ENCODE measurements at regions not wholly inside any gene's neighbourhood (a gene's known extent, or its start where the extent isn't known, plus 50 kb on each side); places are given as distances from the start of the nearest gene placed in this dataset.

DNA sequence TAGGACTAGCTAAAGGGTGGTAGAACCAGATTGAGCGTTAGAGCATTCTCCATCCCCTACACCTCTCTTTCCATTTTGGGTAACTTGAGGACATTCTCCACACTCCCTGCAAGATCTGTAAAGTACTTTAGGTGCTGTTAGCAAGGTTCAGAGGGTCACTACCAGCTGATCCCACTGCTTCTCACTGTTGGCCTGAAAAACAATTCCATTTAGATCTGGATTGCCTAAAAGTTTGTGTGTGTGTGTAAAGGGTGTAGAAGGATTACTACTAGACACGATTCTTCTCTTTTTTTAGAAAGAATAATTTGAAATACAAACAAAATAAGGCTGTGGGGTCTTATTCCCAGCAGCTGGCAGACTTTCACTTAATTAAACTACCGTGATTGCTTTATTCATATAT is 95.1 kb upstream of the TMEM178A start:
- no peaks in the 10 kb centered on the region for H3K36me3 Mint-ChIP-seq (ENCODE audit: insufficient read depth, unreplicated experiment)
- no peak overlapping the region for H3K4me3 Mint-ChIP-seq (ENCODE audit: low read depth, unreplicated experiment)
- DNase-seq: no peak
- no peaks in the 10 kb centered on the region for H3K27me3 Mint-ChIP-seq (ENCODE audit: unreplicated experiment)
- intact Hi-C loops (cut with micrococcal nuclease; ENCODE audit: unreplicated experiment): no loop called here
- no peaks in the 10 kb centered on the region for H3K9me3 Mint-ChIP-seq (ENCODE audit: low read depth, unreplicated experiment)
- BruUV-seq (replicated peaks): no TSS peak
- CTCF ChIA-PET: no interaction called here
- TF ChIP-seq, protein P1, sequence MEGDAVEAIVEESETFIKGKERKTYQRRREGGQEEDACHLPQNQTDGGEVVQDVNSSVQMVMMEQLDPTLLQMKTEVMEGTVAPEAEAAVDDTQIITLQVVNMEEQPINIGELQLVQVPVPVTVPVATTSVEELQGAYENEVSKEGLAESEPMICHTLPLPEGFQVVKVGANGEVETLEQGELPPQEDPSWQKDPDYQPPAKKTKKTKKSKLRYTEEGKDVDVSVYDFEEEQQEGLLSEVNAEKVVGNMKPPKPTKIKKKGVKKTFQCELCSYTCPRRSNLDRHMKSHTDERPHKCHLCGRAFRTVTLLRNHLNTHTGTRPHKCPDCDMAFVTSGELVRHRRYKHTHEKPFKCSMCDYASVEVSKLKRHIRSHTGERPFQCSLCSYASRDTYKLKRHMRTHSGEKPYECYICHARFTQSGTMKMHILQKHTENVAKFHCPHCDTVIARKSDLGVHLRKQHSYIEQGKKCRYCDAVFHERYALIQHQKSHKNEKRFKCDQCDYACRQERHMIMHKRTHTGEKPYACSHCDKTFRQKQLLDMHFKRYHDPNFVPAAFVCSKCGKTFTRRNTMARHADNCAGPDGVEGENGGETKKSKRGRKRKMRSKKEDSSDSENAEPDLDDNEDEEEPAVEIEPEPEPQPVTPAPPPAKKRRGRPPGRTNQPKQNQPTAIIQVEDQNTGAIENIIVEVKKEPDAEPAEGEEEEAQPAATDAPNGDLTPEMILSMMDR (IDR thresholded peaks at IDR 0.05; ENCODE audit: unreplicated experiment): no peak
- peaks cover 31% of the 10 kb centered on the region for H3K4me1 Mint-ChIP-seq (ENCODE audit: low read depth, unreplicated experiment)
- no peak overlapping the region for H3K27ac Mint-ChIP-seq (ENCODE audit: unreplicated experiment)

DNA sequence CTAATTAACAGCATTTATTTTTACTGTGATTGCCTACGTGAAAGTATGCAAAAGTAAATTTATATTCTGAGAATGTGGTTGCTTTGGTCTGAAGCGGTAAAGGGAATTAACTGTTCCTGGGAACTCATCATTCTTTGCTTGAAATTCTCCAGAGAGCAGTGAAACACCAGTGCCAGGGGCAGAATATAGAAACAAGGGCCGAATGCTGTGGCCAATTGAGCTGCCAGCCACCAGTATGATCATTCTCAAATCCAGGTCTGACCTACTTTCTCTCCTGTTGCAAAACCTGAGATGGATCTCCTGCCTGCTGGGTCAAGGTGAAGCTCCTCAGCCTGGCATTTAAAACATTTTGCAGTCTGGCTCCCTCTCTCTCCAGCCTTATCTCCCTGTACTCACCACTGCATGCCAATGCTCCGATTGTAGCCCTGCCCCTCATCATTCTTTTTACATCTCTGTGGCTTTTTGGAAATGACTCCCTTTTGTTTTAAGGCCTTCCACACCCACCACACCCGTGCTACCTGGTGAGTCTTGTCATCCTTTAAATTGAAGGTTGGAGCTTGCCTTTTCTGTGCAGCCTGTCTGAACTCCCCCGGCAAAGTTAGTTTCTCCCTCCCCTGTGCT is 94.5 kb upstream of the TMEM178A start:
- no peak for DNase-seq
- Mint-ChIP-seq H3K27ac (ENCODE audit: unreplicated experiment) (no peak overlapping the region), H3K27me3 (ENCODE audit: unreplicated experiment) (no peaks in the 10 kb centered on the region), H3K4me1 (ENCODE audit: low read depth, unreplicated experiment) (peaks cover 31% of the 10 kb centered on the region), H3K9me3 (ENCODE audit: low read depth, unreplicated experiment) (no peaks in the 10 kb centered on the region), H3K36me3 (ENCODE audit: insufficient read depth, unreplicated experiment) (no peaks in the 10 kb centered on the region), H3K4me3 (ENCODE audit: low read depth, unreplicated experiment) (no peak overlapping the region)
- no TSS peak for BruUV-seq (replicated peaks)
- TF ChIP-seq, protein P1 (IDR thresholded peaks at IDR 0.05; ENCODE audit: unreplicated experiment): no peak
- CTCF ChIA-PET: no interaction called here
- intact Hi-C loops (cut with micrococcal nuclease; ENCODE audit: unreplicated experiment): no loop called here

DNA sequence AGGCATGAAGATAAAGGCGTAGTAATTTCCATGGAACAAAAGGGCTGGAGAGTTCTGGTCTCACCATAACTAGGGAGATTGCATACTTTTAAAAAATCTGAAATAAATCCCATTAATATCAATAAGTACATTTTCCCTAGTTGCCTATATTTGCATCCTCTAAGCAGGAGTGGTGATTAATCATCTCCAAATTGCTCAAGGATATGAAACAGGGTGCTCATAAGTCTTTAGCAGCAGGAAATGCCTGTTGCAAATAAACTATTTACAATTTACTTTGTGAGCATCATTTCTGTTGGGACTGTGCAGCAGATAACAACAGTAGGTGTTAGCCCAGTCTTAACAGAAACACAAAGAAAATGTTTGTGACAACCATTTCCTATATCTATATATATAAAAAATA is 92.4 kb upstream of the TMEM178A start:
- H3K27me3 Mint-ChIP-seq (ENCODE audit: unreplicated experiment): peaks cover 6% of the 10 kb centered on the region
- intact Hi-C loops (cut with micrococcal nuclease; ENCODE audit: unreplicated experiment): no loop called here
- no peaks in the 10 kb centered on the region for H3K36me3 Mint-ChIP-seq (ENCODE audit: insufficient read depth, unreplicated experiment)
- peaks cover 20% of the 10 kb centered on the region for H3K4me1 Mint-ChIP-seq (ENCODE audit: low read depth, unreplicated experiment)
- TF ChIP-seq, protein P1 (IDR thresholded peaks at IDR 0.05; ENCODE audit: unreplicated experiment): no peak
- no peak overlapping the region for H3K4me3 Mint-ChIP-seq (ENCODE audit: low read depth, unreplicated experiment)
- H3K9me3 Mint-ChIP-seq (ENCODE audit: low read depth, unreplicated experiment): no peaks in the 10 kb centered on the region
- no TSS peak for BruUV-seq (replicated peaks)
- DNase-seq: no peak
- H3K27ac Mint-ChIP-seq (ENCODE audit: unreplicated experiment): no peak overlapping the region
- CTCF ChIA-PET: interaction anchor here (1.4 kb wide), 1 partner anchor 21 kb away, joined by 4 read pairs; no protein-coding TSS in a partner anchor

DNA sequence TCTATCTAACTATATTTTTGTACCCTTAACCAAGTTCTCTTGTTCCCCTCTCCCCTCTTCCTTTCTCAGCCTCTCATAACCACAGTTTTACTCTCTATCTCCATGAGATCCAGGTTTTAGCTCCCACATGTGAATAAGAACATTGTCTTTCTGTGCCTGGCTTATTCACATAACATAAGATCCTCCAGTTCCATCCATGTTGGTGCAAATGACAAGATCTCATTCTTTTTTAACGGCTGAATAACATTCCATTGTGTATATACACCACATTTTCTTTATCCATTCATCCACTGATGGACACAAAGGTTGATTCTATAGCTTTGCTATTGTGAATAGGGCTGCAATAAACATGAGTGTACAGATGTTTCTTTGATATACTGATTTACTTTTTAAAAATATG is 83.9 kb upstream of the TMEM178A start:
- CTCF ChIA-PET: interaction anchor here (1.0 kb wide), 1 partner anchor 93 kb away, joined by 4 read pairs; no protein-coding TSS in a partner anchor
- BruUV-seq (replicated peaks): no TSS peak
- TF ChIP-seq, protein P1 (IDR thresholded peaks at IDR 0.05; ENCODE audit: unreplicated experiment): no peak

More for the DNA sequence above, 83.9 kb upstream of the TMEM178A start:
- no peaks in the 10 kb centered on the region for H3K36me3 Mint-ChIP-seq (ENCODE audit: insufficient read depth, unreplicated experiment)
- H3K27me3 Mint-ChIP-seq (ENCODE audit: unreplicated experiment): peaks cover 17% of the 10 kb centered on the region
- DNase-seq: no peak
- intact Hi-C loops (cut with micrococcal nuclease; ENCODE audit: unreplicated experiment): no loop called here
- H3K4me3 Mint-ChIP-seq (ENCODE audit: low read depth, unreplicated experiment): no peak overlapping the region
- no peak overlapping the region for H3K27ac Mint-ChIP-seq (ENCODE audit: unreplicated experiment)
- no peaks in the 10 kb centered on the region for H3K4me1 Mint-ChIP-seq (ENCODE audit: low read depth, unreplicated experiment)
- peaks cover 3% of the 10 kb centered on the region for H3K9me3 Mint-ChIP-seq (ENCODE audit: low read depth, unreplicated experiment)
